ENCODE measurements at regions not wholly inside any gene's neighbourhood (a gene's known extent, or its start where the extent isn't known, plus 50 kb on each side); places are given as distances from the start of the nearest gene placed in this dataset.

DNA sequence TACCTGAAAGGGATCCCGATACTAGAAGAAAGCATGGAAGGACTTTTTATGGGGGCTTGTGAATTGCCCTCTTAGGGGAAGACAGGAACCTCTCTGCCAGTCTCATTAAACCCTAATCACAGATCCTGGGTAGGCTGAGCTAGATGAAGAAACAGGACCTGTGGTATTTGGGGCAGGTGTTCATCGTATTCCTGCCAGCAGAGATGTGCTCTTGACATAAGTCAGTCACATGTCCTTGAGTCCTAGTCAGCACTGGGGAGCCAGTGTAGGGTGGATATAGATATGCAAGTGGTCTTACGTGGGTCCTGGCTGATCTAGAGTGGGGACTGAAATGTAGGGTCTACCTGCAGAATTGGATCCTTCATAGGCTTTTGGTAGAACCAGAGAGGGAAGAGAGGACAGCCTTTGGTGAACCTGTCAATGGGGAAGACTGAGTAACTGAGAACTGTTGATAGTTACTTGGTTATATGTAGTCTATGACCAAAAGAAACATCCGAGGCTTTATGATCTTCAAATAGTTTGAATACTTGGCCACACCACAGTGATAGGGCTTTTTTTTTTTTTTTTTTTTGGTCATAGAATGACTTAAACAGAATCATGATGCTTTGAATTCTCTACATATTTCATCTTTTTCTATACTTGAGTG is 63.5 kb upstream of the WDR1 start:
- DNase-seq (ENCODE audit: low read depth, low spot score): no peak

DNA sequence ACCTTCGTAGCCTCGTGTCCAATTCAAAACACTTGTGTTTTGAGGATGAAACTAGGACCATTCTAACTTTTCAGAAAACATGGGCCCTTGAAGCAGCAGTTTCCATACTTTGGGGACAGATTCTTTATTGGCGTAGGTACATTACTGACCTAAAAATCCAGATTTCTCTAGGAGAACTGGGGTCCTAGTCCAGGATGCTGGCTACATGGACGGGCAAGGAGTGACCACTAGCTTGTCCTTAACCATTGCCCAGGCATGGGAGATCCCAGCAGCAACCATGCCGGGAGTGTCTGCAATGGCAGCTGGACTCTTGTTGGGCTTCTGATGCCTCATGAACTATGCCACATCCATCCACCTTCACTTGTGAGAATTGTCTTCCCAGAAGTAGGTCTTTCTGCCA is 62.2 kb upstream of the WDR1 start:
- DNase-seq (ENCODE audit: low read depth, low spot score): no peak

DNA sequence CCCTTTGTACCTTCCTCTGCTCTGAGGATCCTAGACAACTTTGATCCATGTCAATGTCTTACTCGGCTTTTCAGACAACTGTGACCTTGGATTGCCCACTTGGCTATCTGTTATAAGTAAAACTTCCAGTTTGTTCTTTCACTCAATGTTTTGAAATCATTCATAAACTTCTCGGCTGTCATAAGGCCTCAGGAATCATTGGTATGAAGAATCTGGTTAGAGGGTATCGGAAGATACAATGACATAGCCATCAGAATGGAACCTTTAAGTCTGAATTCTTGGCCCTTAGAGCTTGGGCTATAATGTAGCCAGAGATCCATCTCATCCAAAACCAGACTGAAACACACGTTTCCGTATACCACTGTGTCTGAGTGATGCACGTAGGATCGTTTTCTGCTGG is 59.0 kb upstream of the WDR1 start:
- no peak for DNase-seq (ENCODE audit: low read depth, low spot score)

DNA sequence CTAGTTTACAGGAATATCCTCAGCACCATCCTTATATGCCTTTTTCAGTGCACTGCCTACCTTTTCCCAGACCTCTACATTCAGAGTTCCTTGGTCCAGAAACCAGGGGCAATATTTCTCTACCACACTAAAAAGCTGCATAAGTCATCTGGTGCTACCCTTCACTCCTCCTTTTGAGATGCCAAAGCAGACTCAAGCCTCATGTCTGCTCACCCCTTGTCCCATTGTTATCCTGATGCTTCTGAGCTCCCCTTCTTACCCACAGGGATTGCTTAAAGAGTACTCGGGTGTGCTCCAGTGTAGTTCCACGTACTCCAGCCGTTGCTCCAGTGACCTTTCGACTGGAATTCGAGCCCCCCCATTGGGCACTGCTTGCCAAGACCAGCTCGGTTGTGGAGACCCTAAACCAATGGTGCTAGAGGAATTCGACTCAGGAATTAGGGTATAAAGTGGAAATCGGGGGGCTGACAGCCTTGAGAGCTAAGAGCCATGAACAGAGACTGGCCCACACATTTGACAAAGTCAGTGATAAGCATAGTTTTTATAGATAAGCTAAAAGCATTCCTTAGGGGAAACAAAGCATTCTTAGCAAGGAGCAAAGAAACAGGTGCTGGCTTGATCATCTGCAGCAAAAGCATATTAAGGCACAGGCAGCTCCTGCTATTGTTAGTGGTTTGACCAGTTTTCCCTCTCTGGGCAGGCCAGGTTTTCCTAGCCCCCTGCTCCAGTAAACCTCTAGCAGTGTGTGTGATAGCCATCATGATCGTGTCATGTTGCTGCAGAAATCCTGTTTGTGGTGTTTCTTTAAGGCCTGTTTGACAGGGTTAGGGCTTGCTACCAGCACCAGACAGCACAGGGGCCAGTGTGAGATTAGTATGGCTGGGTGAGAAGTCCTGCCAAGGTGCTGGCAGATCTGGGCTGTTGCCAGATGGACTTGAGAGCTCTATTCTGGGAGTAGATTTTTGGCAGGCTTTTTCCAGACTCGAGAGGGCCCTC is 57.5 kb upstream of the WDR1 start:
- no peak for DNase-seq (ENCODE audit: low read depth, low spot score)

DNA sequence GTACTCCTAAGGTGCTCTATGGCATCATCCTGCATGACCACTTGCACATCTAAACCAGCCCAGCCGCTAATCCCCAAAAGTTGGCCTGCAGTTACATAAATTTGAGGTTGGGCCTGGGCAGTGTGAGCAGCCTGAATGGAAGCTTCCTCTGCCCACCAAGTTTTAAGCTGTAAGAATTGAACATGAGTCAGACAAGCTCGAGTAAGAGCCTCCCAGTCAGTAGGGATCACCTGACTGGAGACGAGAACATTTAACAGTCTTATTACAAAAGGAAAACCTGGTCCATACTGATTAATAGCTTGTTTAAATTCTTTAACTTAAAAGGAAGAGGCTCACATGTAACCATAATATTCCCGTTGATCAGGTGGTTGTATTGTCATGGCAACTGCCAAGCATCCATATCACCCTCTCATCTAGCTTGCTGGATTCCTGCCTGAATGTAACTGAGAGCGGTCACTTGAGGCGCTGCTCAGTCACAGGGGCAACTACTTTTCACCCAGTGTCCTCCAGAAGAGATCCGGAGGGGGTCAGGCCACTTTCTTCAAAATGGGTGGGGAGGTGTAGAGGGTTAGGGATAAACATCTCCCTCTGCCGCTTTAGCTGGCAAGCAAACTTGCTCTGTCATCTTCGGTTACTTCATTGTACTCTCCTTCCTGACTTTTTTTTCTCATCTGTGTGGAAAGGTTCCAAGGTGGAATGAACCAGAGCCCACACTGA is 56.6 kb upstream of the WDR1 start:
- no peak for DNase-seq (ENCODE audit: low read depth, low spot score)

DNA sequence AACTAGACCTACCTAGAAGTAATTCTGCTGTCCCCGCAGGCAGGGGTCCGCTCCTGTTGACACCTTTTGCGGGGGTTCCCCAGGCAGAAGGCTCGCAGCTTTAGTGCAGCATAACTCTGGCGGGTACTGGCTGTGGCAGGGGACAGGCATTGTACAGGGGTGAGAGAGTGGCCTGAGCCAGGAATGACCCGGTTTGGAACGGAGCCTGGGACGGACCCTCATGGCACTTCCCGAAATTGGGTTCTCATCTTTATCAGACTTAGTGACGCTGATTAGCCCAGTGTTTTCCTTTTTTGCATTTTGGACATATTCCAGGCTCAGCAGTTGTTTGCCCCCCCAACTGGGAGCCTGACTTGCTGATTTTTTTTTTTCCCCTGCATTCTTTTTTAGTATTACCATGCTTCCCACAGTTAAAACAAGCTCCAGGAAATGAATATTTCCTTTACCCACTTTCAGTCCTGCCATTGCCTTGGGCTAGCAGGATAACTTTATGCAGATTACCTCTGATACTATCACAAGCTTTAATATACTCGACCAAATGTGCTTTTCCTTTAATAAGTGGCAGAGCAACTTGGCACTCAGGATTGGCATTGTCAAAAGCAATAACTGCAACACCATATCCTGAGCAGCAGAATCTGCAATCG is 55.8 kb upstream of the WDR1 start:
- no peak for DNase-seq (ENCODE audit: low read depth, low spot score)

DNA sequence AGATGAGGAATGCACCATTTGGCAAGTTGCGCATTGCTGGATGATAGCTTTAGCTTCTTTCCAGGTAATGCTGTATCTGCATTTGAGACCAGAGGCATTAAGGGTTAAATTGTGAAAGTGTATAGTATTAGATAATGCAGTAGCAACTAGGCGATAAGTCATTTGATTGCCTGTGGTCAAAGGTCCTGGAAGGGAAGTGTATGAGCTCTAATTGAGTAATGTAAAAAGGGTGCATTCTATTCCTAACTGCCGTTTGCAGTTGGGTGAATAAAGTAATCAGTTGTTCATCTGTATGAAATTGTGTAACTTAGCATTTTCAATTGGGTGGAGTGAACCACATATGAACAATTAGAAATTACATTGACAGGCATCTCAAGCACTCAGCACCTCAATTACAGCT is 54.5 kb upstream of the WDR1 start:
- no peak for DNase-seq (ENCODE audit: low read depth, low spot score)

DNA sequence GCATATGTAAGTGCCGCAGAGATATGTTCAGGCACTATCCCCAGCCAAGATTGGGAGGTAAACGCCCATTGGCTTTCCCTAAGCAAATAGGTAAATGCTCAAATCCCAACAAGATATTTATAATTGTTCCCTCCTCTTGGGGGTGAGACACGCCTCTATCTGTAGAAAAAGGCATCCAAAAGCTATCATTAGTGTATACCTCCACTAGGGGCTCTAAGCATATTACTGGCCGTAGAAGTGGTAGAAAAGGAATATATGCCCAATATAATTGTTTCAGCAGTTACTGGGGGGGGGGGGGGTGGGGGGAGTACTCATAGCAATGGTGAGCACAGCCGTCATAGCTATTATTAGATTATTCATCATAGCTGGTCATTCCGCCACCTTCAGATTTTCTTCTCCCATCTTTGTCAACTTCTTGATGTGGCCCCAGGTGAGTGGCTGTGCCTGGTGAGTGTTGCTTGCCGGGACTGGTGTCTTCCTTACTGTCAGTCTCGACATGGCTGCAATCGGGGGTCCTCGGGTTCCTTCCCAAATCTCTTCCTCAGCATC is 53.3 kb upstream of the WDR1 start:
- no peak for DNase-seq (ENCODE audit: low read depth, low spot score)

DNA sequence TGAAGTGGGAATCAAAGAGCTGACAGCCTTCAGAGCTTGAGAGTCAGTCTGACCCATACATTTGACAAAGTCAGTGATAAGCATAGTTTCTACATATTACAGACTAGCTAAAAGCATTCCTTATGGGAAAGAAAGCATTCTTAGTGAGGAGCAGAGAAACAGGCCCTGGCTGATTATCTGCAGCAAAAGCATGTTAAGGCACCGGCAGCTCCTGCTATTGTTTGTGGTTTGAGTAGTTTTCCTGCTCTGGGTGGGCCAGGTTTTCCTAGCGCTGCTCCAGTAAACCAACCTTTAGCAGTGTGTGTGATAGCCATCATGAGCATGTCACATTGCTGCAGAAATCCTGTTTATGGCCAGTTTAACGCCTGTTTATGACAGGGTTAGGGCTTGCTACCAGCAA is 51.6 kb upstream of the WDR1 start:
- DNase-seq (ENCODE audit: low read depth, low spot score): no peak

DNA sequence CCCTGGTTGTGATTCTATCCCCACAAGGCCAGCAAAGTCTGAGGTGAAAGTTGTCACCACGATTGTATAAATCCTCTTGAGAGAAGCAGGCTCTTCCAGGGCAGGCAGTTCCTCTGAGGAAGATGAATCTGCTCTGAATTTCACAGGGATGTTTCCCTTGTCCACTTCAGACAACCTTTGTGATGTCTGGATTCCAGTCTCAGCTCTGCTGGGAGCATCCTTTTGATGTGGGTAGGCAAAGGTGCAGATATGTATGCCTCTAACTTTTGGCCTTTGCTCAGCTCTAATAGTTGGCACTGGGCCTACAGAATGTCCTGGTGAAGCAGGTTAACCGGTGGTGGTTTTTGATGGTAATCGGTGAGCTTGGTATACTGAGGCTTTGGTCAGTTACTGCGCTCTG is 50.6 kb upstream of the WDR1 start:
- no peak for DNase-seq (ENCODE audit: low read depth, low spot score)

All from iPS DF 19.7 (cell line).